ENCODE measurements at regions not wholly inside any gene's neighbourhood (a gene's known extent, or its start where the extent isn't known, plus 50 kb on each side); places are given as distances from the start of the nearest gene placed in this dataset.

GRCh38 chr4:133474501-133474900 lies 325.4 kb downstream of the PCDH10 start:
- Histone ChIP-seq H3K36me3 (no peaks in the 10 kb centered on the region), H3K27ac (no peak overlapping the region), H3K4me1 (no peaks in the 10 kb centered on the region), H3K9me3 (no peaks in the 10 kb centered on the region), H3K27me3 (no peaks in the 10 kb centered on the region), H3K4me3 (no peak overlapping the region)
- intact Hi-C loops (cut with DNase I; ENCODE audit: low total_unique reads): loop anchor here (5.0 kb wide), 1 partner anchor 168 kb away; no protein-coding TSS in a partner anchor
- in situ Hi-C loops (cut with MboI; ENCODE audit: low pct_ligation_motif_present in 1 of 4, low pct_unique_long_range_greater_than_20kb in 1 of 4, low sequenced_read_pairs in 3 of 4): no loop called here
- DNase-seq: no peak
- TF ChIP-seq POLR2A (IDR thresholded peaks at IDR 0.05) (no peak), CTCF (IDR thresholded peaks at IDR 0.05) (no peak), EP300 (IDR thresholded peaks at IDR 0.05; ENCODE audit: low read depth) (no peak), POLR2AphosphoS5 (IDR thresholded peaks at IDR 0.05) (no peak)
- WGBS, 2 donors (ENCODE audit: low coverage in 1 of 2): 70 to 76% methylated on average over 2 of the region's 2 CpGs

- no peaks in the 10 kb centered on the region for H3K9me3 ChIP-seq
- 10 to 18% methylated on average over 1 of the region's 1 CpG for WGBS, 2 donors (ENCODE audit: low coverage in 1 of 2)
- no peak overlapping the region for H3K27ac ChIP-seq
- H3K4me1 ChIP-seq: no peaks in the 10 kb centered on the region
- in situ Hi-C loops (cut with MboI; ENCODE audit: low pct_ligation_motif_present in 1 of 4, low pct_unique_long_range_greater_than_20kb in 1 of 4, low sequenced_read_pairs in 3 of 4): no loop called here
- no peaks in the 10 kb centered on the region for H3K36me3 ChIP-seq
- intact Hi-C loops (cut with DNase I; ENCODE audit: low total_unique reads): loop anchor here (5.0 kb wide), 1 partner anchor 170 kb away; no protein-coding TSS in a partner anchor
- H3K4me3 ChIP-seq: no peak overlapping the region
- no peak for DNase-seq
- TF ChIP-seq POLR2A (IDR thresholded peaks at IDR 0.05): no peak
- TF ChIP-seq CTCF (IDR thresholded peaks at IDR 0.05): no peak
- TF ChIP-seq EP300 (IDR thresholded peaks at IDR 0.05; ENCODE audit: low read depth): no peak
- no peak for TF ChIP-seq POLR2AphosphoS5 (IDR thresholded peaks at IDR 0.05)
- no peaks in the 10 kb centered on the region for H3K27me3 ChIP-seq
Observed at GRCh38 chr4:133472244-133472643, 323.1 kb downstream of the PCDH10 start.

- Histone ChIP-seq H3K27me3 (no peaks in the 10 kb centered on the region), H3K36me3 (no peaks in the 10 kb centered on the region), H3K27ac (no peak overlapping the region), H3K9me3 (no peaks in the 10 kb centered on the region), H3K4me3 (no peak overlapping the region), H3K4me1 (no peaks in the 10 kb centered on the region)
- DNase-seq: no peak
- intact Hi-C loops (cut with DNase I; ENCODE audit: low total_unique reads): no loop called here
- in situ Hi-C loops (cut with MboI; ENCODE audit: low pct_ligation_motif_present in 1 of 4, low pct_unique_long_range_greater_than_20kb in 1 of 4, low sequenced_read_pairs in 3 of 4): no loop called here
- TF ChIP-seq POLR2A (IDR thresholded peaks at IDR 0.05) (no peak), CTCF (IDR thresholded peaks at IDR 0.05) (no peak), EP300 (IDR thresholded peaks at IDR 0.05; ENCODE audit: low read depth) (no peak), POLR2AphosphoS5 (IDR thresholded peaks at IDR 0.05) (no peak)
- 60 to 71% methylated on average over 3 of the region's 3 CpGs for WGBS, 2 donors (ENCODE audit: low coverage in 1 of 2)
Observed at GRCh38 chr4:133467290-133467947, 318.3 kb downstream of the PCDH10 start.

GRCh38 chr4:133465022-133465421 lies 315.9 kb downstream of the PCDH10 start:
- no peak for DNase-seq
- Histone ChIP-seq H3K27ac (no peak overlapping the region), H3K27me3 (no peaks in the 10 kb centered on the region), H3K9me3 (no peaks in the 10 kb centered on the region), H3K36me3 (no peaks in the 10 kb centered on the region), H3K4me1 (no peaks in the 10 kb centered on the region), H3K4me3 (no peak overlapping the region)
- TF ChIP-seq POLR2AphosphoS5 (IDR thresholded peaks at IDR 0.05) (no peak), CTCF (IDR thresholded peaks at IDR 0.05) (no peak), POLR2A (IDR thresholded peaks at IDR 0.05) (no peak), EP300 (IDR thresholded peaks at IDR 0.05; ENCODE audit: low read depth) (no peak)
- intact Hi-C loops (cut with DNase I; ENCODE audit: low total_unique reads) (no loop called here), in situ Hi-C loops (cut with MboI; ENCODE audit: low pct_ligation_motif_present in 1 of 4, low pct_unique_long_range_greater_than_20kb in 1 of 4, low sequenced_read_pairs in 3 of 4) (no loop called here)
- 60 to 77% methylated on average over 4 of the region's 4 CpGs for WGBS, 2 donors (ENCODE audit: low coverage in 1 of 2)
